Posterior vena cava (tissue), 2 donors: ENCODE measurements at regions not wholly inside any gene's neighbourhood (a gene's known extent, or its start where the extent isn't known, plus 50 kb on each side); places are given as distances from the start of the nearest gene placed in this dataset.
"Not testable (repeated sequence)": the region's sequence is repeated elsewhere in the genome, so short reads cannot be mapped to it uniquely, and the experiment has no call there.

Experiments used
- DNase-seq: peaks from one replicate; pipeline ENCODE4 v3.0.0-alpha.2; 2020; ENCODE audit warnings: low spot score
- intact Hi-C, 2 donors: fragments of 100-400 bp; cut with DNase I; formaldehyde crosslinking; loops; one replicate each; pipeline versions ENCODE4 v1.14.1 to v1.14.2; 2022 to 2023
- donor health status: DM: yes; HTN: yes; CAD: no.
- donor health status: DM: yes; HTN: yes; CAD: no.

DNA sequence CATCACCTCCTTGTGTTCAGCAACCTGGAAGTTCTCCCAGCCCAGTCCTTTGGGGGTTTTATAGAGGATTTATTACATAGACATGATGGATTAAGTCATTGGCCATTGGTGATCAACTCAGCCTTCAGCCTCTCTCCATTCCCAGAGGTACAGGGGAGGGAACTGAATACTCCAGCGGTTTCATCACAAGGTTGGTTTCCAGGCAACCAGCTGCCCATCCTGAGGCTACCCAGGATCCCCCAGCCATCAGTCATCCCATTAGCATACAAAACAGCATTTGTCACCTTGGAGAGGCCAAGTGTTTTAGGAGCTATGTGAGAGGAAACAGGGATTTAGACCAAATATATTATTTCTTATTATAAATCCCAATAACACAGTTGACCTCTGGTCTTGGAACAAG is 584.8 kb upstream of the NRP1 start:
- DNase-seq = no peak

DNA sequence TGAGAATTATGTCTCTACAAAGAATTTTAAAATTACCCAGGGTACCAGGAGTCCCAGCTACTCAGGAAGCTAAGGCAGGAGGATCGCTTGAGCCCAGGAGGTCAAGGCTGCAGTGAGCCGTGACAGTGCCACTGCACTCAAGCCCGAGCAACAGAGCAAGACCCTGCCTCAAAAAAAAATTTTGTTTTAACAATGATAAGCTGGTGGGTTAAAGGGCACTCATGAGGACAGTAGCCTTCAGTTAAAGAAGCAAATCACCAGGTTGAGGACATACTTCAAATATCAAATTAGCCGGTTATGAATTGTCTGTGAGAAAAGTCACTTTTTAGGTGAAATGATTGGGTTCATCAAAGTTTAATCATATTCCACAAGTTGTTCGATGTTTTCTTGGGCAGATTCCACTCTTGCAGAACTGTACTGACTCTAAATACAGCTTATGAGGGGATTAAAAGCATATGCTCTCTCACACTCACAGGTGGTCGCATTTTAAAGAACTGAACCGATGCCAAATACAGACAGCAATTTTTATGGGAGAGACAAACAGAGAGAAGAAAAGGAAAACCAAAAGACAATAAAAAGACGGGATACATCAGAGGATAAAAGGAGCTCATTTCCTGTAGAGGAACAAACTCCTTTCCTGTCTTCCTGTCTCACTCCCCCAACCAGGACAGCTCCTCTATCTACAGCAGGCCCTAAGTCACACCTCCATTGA is 582.8 kb upstream of the NRP1 start:
- intact Hi-C loops = no loop called here
- no peak for DNase-seq

More for the DNA sequence above, 584.8 kb upstream of the NRP1 start:
- intact Hi-C loops = no loop called here

DNA sequence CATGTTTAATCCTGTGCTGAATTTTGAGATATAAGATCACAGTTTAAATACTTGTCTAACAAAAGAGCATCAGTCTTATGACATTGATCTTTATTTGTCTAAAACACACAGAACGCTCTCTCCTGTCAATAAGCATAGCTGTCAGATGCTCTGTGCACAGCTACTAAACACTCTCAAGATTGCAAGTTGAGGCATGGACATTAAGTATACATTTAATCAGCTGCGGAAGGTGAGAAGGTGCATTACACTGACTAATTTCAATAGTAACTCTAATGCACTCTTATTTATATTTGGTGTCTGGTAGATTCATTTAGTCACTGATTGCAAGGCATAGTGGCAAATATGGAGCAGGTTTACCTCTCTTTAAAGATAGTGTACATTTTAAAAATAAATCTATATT is 580.3 kb upstream of the NRP1 start:
- intact Hi-C loops = no loop called here
- DNase-seq = no peak

DNA sequence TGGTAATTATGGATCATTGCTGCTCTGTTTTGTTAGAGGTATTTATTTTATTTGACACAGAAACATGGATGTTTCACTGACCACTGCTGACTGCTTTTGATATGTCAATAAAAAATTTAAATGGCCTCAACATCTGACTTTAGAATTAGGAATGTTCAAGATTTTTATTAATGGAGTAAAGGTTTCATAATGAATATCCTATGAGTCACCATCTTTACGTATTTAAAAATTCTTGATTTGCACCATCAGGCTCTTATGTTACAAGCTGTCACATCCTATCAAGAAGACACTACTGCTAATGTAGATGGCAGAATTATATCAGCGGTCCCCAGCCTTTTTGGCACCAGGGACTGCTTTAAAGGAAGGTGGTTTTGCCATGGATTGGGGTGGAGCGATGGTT is 578.7 kb upstream of the NRP1 start:
- no peak for DNase-seq
- intact Hi-C loops = no loop called here

DNA sequence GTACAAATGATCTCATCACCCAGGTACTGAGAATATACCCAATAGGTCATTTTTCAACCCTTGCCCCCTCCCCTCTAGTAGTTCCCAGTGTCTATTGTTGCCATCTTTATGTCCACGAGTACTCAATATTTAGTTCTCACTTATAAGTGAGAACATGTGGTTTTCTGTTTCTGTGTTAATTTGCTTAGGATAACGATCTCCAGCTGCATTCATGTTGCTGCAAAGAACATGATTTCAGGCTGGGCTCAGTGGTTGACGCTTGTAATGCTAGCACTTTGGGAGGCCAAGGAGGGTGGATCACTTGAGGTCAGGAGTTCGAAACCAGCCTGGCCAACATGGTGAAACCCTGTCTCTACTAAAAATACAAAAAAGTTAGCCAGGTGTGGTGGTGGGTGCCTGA is 575.0 kb upstream of the NRP1 start:
- DNase-seq, intact Hi-C loops: not testable (repeated sequence)

DNA sequence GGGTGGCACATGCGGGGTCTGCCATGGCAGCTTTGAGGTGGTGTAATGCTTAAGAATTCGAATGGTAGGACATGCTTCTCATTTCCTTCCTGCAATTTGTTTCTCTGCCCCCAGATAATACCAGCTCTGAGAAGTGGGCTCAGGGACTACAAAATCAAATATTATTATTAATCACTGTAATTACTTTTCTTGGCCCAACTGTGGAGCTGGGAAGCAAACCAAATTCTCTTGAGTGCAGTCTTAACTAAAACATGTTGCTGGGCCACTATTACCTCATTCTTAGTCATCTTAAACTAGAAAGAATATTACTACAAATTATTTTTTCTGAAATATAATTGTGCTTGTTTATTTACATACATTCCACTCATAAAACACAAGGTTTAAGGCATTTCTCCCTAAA is 566.7 kb upstream of the NRP1 start:
- DNase-seq = no peak
- intact Hi-C loops = no loop called here

DNA sequence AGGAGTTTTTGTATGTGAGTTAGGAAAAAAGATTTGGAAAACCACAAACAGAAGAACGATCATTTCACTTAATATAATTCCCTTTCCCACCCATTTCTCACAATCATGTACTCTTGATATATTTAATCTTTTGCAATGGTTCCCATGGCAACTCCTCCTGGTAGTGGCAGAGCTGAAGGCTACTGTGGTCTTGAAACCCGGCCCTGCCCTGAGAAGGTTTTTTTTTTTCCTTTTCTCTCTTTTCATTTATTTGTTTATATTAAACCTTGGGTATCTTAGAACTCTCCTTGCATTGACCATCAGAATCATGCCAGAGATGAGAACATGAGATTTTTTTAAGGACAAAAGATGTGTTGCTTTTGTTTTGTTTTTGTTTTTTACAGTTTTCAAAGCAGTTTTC is 566.1 kb upstream of the NRP1 start:
- intact Hi-C loops = no loop called here
- DNase-seq = no peak

DNA sequence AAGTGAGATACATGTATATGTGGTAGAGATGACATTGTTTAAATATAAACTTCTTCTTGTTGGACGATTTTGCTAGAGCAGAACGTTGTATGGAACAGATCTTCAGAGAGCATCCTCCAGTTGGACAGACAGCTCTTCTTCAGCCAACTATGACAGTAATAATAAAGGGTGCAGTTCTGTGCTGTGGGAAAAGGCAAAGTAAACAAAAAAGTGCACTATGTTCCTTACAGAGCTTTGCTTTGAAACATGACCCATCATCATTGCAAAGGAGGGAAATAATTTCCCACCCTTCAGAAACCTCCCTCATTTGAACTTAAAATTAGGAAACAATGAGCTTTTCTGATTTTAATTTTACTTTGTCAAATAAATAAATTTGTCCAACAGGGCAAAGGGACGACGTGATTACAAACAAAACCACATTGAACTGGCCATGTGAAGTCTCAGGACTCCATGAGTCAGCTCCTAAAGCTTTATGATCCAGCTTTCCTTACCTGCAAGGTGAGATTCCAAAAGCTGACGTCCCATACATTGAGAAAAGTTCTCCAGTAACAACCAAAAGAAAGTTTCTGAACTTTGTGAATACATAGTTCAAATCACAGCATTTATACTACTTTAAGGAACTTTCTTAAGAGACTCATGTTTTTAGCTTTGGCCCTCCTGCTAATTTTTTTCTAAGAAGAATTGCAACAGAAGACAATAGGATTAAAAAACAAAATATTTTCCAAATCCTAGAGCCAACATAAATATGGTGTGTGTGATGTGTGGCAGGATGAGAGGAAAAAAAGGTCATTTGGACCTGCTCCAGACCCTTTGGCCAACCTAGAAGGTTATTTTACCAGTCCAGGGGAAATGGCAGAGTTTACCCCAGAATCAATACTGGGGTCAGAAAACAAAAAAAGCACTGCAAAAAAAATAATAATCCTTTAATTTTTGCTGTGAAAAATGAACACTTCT is 565.4 kb upstream of the NRP1 start:
- DNase-seq = no peak
- intact Hi-C loops = loop anchor here in 1 of 2 donors (5.0 kb wide), 1 partner anchor 607 kb away; no protein-coding TSS in a partner anchor

DNA sequence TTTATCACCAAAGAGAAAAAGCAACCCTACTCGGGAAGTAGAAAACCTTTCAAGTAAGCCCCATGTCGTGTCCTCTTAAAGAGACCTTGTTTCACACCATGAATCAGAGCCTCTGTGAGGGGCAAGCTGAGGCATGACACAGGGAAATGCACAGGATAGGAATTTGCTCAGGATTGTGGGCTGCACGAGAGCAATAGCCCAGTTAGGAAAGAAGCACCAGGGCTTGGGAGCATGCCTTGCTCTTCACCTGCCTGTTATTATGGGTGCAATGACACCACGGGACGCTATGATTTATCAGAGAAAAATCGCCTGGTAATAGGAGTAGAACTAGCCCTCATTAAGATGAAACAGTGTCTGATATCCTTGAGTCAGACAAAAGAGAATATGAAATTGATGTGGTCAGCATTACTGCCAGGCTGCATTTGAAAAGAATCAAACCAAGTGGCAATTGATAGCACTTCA is 562.9 kb upstream of the NRP1 start:
- intact Hi-C loops = loop anchor here in 1 of 2 donors (5.0 kb wide), 1 partner anchor 610 kb away; no protein-coding TSS in a partner anchor
- DNase-seq = no peak

DNA sequence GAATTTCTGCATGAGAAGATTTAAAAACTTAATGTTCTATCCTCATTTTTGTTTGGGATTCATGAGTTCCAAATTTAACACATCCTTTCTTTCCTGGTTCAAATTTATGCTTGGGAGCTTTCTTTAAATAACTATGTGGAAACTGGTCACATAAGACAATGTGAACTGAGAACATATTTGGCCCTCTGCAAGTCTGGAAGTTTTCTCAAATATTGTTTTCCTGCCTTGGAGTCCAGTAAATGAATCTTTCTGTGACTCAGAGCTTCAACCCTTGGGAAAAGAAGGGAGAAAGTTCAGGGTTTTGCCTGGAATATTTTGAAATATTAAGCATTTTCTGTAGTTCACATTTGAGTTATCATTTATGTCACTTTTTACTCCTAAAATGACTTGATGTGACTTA is 559.0 kb upstream of the NRP1 start:
- DNase-seq = no peak
- intact Hi-C loops = no loop called here

DNA sequence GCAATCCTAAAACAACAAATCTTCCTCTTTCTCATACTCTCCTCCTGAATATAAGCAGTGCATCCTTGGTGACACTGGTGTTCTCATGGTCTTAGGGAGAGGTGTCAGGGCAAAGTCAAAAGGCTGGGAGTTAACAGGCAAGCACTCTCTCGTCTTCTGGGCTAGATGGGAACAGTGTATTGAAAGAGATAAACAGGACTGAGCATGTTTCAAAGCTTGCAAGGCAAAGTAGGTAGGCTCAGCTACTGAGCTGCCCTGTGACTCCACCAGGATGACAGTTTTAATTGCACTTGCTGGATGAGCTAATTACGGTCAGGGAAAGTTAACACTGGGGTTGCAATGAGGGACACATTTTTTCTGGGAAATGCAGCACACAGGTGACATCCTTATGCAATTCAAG is 554.9 kb upstream of the NRP1 start:
- intact Hi-C loops = no loop called here
- DNase-seq = no peak

DNA sequence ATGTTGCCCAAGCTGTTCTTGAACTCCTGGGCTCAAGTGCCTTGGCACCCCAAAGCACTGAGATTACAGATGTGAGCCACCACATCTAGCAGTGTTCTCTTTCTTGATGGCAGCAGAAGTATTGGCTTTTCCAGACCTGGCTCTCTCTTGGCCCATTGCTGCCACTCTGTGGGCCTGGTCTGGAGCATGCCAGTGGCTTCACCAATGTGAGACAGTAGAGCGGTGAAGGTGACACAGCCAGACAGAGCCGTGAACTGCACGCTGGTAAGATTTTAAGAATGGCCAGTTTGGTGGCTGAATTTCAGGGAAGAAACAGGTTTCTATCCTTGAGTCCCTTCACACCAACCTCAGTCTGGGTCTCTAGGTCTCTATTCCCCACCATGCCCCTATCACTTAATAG is 552.7 kb upstream of the NRP1 start:
- no peak for DNase-seq
- intact Hi-C loops = no loop called here

DNA sequence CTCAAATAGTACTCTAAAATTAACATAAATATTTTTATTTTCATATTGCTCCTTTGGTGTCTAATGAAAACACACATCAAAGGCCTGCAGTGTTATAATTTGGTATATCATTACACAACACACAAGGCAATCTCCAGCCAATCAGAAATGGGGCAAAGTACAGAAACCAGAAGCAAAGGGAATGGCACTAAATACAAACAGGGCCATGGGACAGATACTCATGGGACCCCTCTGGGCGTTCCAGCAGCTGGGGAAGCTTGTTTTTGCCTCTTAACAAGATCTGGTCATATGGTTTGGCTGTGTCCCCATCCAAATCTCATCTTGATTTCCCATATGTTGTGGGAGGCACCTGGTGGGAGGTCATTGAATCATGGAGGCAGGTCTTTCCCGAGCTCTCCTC is 551.8 kb upstream of the NRP1 start:
- DNase-seq = no peak

DNA sequence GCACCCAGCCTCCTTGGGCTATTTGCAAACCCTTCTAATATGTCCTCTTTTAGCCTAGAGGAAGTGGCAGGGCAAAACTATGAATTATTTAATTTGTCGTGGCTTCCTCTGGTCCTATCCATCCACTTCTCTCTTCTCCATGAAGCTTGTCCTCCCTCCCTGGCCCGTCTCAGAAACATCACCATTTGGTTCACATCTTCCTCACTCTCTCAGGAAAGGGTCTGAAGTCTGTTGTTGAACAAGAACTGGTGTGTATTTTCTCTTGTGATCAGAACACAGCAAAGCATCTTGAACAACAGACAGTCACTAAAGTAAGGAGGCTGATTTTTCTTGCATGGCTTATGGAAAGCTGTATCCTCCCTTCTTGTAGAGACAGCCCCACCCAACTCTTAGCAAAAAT is 550.1 kb upstream of the NRP1 start:
- intact Hi-C loops = no loop called here
- no peak for DNase-seq

More for the DNA sequence above, 551.8 kb upstream of the NRP1 start:
- intact Hi-C loops = no loop called here

DNA sequence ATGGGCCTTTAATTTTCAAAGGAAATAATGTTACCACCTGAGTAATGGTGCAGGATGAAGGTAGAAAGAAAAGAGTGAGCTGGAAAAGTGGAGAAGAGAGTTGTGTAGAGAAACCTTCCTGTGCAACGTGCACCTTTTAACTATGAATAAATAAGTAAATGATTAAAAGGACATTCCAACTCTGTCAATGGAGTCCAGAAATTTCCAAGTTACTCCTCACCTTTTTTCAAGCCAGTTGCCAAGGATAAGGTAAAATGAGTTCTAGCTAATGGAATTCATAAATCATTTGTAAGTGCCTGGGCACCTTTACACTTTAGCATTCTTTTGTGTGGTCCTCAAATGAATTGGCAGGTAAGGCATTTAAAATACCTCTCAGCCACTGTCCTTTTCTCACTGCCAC is 549.4 kb upstream of the NRP1 start:
- no peak for DNase-seq
- intact Hi-C loops = no loop called here

DNA sequence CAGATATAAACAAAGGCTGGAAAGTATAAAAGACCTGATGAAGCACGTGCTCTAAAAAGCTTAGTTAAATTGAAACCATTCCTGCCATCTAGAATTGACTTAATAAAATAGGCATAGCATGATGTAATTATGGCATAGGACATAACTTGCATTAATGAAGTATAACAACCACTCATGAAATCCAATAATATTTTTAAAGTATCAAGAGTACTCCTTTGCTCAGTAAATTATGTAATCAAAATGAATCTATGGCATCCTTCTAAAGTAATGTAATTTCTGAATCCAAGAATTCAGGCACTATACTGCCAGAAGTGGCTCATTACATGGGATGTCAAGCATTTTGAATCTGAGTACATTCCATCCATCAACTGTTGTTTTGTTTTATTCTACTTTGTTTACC is 548.5 kb upstream of the NRP1 start:
- DNase-seq = no peak
- intact Hi-C loops = no loop called here

DNA sequence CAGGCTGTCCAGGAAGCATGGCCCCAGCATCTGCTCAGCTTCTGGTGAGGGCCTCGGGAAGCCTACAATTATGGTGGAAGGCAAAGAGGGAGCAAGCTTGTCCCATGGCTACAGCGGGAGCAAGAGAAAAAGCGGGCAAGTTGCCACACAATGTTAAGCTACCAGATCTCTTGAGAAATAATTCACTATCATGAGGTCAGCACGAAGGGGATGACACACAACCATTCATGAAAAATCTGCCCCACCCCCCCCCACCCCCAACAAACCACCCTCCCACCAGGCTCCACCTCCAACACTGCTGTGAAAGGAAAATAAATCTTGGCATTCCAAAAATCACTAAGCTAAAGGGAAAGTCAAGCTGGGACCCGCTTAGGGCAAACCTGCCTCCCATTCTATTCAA is 545.8 kb upstream of the NRP1 start:
- no peak for DNase-seq
- intact Hi-C loops = no loop called here

DNA sequence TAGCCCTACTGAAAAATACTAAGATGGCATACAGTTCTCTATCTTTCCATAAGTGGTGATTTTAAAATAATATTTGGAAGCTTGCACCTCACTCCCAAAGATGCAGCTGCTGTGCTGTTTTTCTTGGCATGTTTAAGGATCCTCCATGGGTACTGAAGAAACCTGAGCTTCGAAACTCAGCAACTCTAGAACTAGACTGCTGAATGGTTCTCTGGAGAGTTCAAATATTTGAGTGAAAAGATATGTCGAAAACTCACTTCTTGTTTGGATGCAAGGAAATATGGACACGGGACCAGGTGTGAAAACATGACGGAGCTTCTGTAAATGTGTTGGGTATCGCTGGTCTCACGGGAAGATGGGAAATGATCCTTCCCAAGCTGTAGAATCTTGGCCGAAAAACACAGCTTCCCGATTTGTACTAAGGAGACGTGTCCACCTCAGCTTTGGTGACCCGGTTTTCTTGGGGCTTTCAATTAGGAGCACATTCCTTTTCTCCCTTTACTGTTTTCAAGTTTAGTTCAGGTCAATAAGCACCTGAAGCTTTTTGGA is 543.8 kb upstream of the NRP1 start:
- DNase-seq = no peak
- intact Hi-C loops = no loop called here

DNA sequence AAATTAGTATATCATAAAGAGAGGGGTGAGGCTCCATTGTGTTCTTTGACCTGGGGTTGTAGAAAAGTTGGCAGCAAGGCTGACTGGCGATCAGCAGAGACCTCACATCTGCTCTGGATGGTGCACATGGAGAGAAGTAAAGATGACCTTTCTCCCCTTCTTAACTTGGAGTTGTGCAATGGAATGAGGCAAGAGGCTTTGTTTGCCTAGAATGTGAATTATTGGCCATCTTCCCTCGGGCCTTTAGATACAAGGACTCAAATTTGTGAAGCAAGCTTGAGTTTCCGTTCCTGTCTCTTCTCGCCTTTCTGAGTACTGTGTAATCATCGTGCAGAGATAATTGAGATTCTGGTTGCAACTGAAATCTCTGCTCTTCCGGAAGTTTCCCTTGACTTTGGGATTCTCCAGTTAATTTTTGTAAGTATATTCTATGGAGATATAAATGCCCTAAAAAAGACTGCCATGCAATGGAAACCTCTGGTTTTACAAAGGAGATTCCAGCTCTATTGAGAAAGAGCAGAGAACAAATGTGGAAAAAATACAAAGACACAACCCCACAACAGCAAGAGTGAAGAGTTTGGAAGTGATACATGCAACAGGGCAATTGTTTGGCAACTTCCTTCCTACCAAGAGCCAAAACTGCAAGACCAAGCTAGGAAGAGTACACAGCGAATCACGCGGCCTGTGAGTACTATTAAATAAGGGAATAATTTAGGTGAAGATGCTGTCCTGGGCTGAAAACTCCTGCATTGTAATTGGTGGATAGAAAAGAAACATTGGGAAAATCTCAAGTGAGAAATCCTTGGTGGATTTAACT is 542.3 kb upstream of the NRP1 start:
- intact Hi-C loops = loop anchor here in 1 of 2 donors (1.0 kb wide), 1 partner anchor 35 kb away; no protein-coding TSS in a partner anchor
- no peak for DNase-seq
